Activated T-cell treated with anti-CD3 and anti-CD28 coated beads, Interleukin-2, amount 50 U/mL, for 24 hours (primary cell): ENCODE measurements at regions not wholly inside any gene's neighbourhood (a gene's known extent, or its start where the extent isn't known, plus 50 kb on each side); places are given as distances from the start of the nearest gene placed in this dataset.

Source experiments
- DNase-seq: peaks from one replicate; pipeline ENCODE4 v3.0.0-alpha.2; 2020
- H3K27ac Mint-ChIP-seq: 2 replicates; pipeline ENCODE4 v1.8.0; 2020; ENCODE audit warnings: mild to moderate bottlenecking, mixed read lengths
- H3K27me3 Mint-ChIP-seq: 2 replicates; pipeline ENCODE4 v1.8.0; 2020; ENCODE audit warnings: mixed read lengths
- H3K36me3 Mint-ChIP-seq: 2 replicates; pipeline ENCODE4 v1.8.0; 2020; ENCODE audit warnings: low read depth, mixed read lengths
- H3K4me1 Mint-ChIP-seq: 2 replicates; pipeline ENCODE4 v1.8.0; 2020; ENCODE audit warnings: low read depth, mixed read lengths
- H3K4me3 Mint-ChIP-seq: 2 replicates; pipeline ENCODE4 v1.8.0; 2020; ENCODE audit warnings: mild to moderate bottlenecking, moderate library complexity, mixed read lengths
- H3K9me3 Mint-ChIP-seq: 2 replicates; pipeline ENCODE4 v1.8.0; 2020; ENCODE audit warnings: mixed read lengths

DNA sequence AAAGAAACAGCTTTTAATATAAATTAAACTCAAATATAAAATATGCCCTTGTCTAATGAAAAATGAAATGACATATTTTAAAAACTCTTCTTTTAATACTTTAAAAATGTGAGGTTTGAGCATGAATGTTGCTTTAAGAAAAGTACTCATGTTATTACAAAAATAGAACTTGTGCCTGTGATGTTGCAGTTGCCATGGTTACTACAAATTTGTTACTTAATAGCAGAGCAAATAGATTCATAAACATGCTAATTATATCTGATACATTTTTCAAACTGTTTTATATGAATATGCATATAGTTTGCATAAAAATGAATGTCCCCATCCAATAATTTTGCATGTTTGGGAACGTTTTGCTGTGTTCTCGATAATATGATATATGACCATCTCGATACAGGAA, 152.3 kb upstream of the DPYD start:
- Mint-ChIP-seq H3K27ac (no peak overlapping the region), H3K4me1 (peaks cover 2% of the 10 kb centered on the region), H3K4me3 (no peak overlapping the region), H3K9me3 (no peaks in the 10 kb centered on the region), H3K36me3 (no peaks in the 10 kb centered on the region), H3K27me3 (peaks cover 2% of the 10 kb centered on the region)
- no peak for DNase-seq

GRCh38 chr1:98072047-98072446, 151.2 kb upstream of the DPYD start:
- no peak for DNase-seq
- H3K4me3 Mint-ChIP-seq, result no peak overlapping the region
- H3K9me3 Mint-ChIP-seq, result no peaks in the 10 kb centered on the region
- H3K27me3 Mint-ChIP-seq, result peaks cover 5% of the 10 kb centered on the region
- H3K36me3 Mint-ChIP-seq, result no peaks in the 10 kb centered on the region
- H3K4me1 Mint-ChIP-seq, result peaks cover 2% of the 10 kb centered on the region
- no peak overlapping the region for H3K27ac Mint-ChIP-seq

GRCh38 chr1:98068016-98068415, 147.2 kb upstream of the DPYD start:
- Mint-ChIP-seq H3K27me3 (peaks cover 14% of the 10 kb centered on the region), H3K36me3 (no peaks in the 10 kb centered on the region), H3K9me3 (no peaks in the 10 kb centered on the region), H3K27ac (no peak overlapping the region), H3K4me1 (no peaks in the 10 kb centered on the region), H3K4me3 (no peak overlapping the region)
- no peak for DNase-seq

DNA sequence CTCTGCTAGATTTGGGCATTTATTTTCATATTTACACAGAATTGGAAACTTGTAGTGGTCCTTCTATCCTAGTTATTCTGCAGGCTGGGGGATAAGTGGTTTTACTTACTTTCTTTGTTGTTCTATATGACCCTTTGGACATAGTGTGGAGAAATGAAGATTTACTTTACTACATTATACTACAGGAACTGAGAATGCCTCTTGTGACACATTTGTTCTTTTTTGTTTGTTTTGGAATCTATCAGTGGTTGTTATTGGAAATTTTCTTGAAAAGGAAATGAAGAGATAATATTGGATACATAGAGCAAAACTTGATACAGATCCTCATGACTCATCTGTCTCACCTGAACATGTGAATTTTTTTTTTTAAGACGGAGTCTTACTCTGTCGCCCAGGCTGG, 146.1 kb upstream of the DPYD start:
- no peaks in the 10 kb centered on the region for H3K9me3 Mint-ChIP-seq
- no peak for DNase-seq
- no peaks in the 10 kb centered on the region for H3K36me3 Mint-ChIP-seq

GRCh38 chr1:98059620-98060019, 138.8 kb upstream of the DPYD start:
- H3K9me3 Mint-ChIP-seq, result no peaks in the 10 kb centered on the region
- no peak for DNase-seq

More for the DNA sequence above, 146.1 kb upstream of the DPYD start:
- H3K4me1 Mint-ChIP-seq, result no peaks in the 10 kb centered on the region
- H3K4me3 Mint-ChIP-seq, result no peak overlapping the region
- H3K27me3 Mint-ChIP-seq, result peaks cover 19% of the 10 kb centered on the region
- H3K27ac Mint-ChIP-seq, result no peak overlapping the region

DNA sequence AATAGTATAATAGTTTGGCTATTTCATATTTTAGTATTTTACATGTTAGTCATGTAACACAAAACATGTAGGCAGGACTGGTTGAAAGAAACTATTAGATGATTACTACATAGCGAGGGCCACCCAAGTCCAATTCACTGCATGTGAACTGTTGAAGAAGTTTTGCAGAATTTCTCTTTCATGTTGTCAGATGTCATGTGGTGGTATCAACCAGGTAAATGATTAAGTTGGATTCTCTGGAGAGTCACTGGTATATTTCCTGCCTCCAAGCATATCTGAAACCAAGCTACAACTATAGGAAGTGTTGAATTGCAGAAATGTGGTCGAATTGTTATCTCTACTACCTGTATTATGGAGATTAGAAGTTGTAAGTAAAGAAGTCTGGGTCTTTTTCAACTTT, 137.8 kb upstream of the DPYD start:
- Mint-ChIP-seq H3K36me3 (no peaks in the 10 kb centered on the region), H3K4me3 (no peak overlapping the region), H3K4me1 (peaks cover 3% of the 10 kb centered on the region), H3K27ac (no peak overlapping the region), H3K9me3 (no peaks in the 10 kb centered on the region), H3K27me3 (peaks cover 63% of the 10 kb centered on the region)
- no peak for DNase-seq

More at GRCh38 chr1:98059620-98060019, 138.8 kb upstream of the DPYD start:
- H3K4me3 Mint-ChIP-seq, result no peak overlapping the region
- no peaks in the 10 kb centered on the region for H3K4me1 Mint-ChIP-seq
- H3K27me3 Mint-ChIP-seq, result peaks cover 54% of the 10 kb centered on the region
- H3K36me3 Mint-ChIP-seq, result no peaks in the 10 kb centered on the region
- no peak overlapping the region for H3K27ac Mint-ChIP-seq

DNA sequence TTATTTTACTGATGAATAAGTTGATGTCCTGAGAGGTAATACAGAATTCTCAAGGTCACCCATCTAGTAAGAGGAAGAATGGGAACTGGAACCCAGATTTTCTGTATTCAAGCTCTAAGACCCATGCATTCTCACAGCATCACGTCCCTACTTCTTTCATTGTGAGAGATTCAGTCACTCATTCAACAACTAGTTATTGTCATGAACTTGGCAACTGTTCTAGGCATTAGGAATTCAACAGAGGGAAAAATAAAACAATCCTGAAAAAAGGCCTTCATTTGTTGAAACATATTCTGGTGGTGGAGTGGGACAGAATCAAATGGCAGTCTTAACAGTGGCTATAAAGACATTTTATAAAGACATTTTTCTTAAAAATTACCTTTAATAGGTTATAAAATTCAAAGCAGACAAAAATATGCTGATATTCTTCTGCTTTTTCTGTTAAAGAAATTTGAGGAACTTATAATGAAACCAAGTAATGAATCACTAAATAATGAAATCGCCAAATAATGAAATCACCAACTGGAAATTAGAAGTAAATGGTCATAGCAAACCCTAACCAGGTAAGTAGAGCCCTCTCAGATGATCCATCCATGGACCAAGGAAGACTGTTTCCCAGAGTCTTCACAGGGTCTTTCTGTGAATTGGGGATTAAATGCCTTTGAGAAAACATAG, 136.5 kb upstream of the DPYD start:
- Mint-ChIP-seq H3K4me3 (no peak overlapping the region), H3K4me1 (peaks cover 15% of the 10 kb centered on the region), H3K9me3 (no peaks in the 10 kb centered on the region), H3K27me3 (peaks cover 71% of the 10 kb centered on the region), H3K27ac (no peak overlapping the region), H3K36me3 (no peaks in the 10 kb centered on the region)
- no peak for DNase-seq

- Mint-ChIP-seq H3K9me3 (no peaks in the 10 kb centered on the region), H3K27ac (no peak overlapping the region), H3K4me3 (no peak overlapping the region), H3K27me3 (peaks cover 73% of the 10 kb centered on the region), H3K4me1 (peaks cover 15% of the 10 kb centered on the region), H3K36me3 (no peaks in the 10 kb centered on the region)
- DNase-seq, result no peak
Observed at GRCh38 chr1:98056781-98057180, 135.9 kb upstream of the DPYD start.

GRCh38 chr1:98055457-98055856, 134.6 kb upstream of the DPYD start:
- Mint-ChIP-seq H3K9me3 (no peaks in the 10 kb centered on the region), H3K36me3 (no peaks in the 10 kb centered on the region), H3K4me3 (no peak overlapping the region)

GRCh38 chr1:98054786-98055185, 134.0 kb upstream of the DPYD start:
- H3K4me1 Mint-ChIP-seq, result peaks cover 15% of the 10 kb centered on the region
- H3K27ac Mint-ChIP-seq, result no peak overlapping the region
- no peak overlapping the region for H3K4me3 Mint-ChIP-seq
- no peak for DNase-seq
- H3K27me3 Mint-ChIP-seq, result peaks cover 84% of the 10 kb centered on the region
- no peaks in the 10 kb centered on the region for H3K9me3 Mint-ChIP-seq
- no peaks in the 10 kb centered on the region for H3K36me3 Mint-ChIP-seq

More at GRCh38 chr1:98055457-98055856, 134.6 kb upstream of the DPYD start:
- DNase-seq, result no peak
- Mint-ChIP-seq H3K4me1 (peaks cover 15% of the 10 kb centered on the region), H3K27ac (no peak overlapping the region), H3K27me3 (peaks cover 81% of the 10 kb centered on the region)

- Mint-ChIP-seq H3K4me1 (peaks cover 18% of the 10 kb centered on the region), H3K36me3 (no peaks in the 10 kb centered on the region), H3K4me3 (peak overlapping the region; percentile 6), H3K27me3 (peaks cover 85% of the 10 kb centered on the region), H3K27ac (no peak overlapping the region), H3K9me3 (no peaks in the 10 kb centered on the region)
- DNase-seq, result no peak
Observed at GRCh38 chr1:98054367-98054701, 133.5 kb upstream of the DPYD start.

DNA sequence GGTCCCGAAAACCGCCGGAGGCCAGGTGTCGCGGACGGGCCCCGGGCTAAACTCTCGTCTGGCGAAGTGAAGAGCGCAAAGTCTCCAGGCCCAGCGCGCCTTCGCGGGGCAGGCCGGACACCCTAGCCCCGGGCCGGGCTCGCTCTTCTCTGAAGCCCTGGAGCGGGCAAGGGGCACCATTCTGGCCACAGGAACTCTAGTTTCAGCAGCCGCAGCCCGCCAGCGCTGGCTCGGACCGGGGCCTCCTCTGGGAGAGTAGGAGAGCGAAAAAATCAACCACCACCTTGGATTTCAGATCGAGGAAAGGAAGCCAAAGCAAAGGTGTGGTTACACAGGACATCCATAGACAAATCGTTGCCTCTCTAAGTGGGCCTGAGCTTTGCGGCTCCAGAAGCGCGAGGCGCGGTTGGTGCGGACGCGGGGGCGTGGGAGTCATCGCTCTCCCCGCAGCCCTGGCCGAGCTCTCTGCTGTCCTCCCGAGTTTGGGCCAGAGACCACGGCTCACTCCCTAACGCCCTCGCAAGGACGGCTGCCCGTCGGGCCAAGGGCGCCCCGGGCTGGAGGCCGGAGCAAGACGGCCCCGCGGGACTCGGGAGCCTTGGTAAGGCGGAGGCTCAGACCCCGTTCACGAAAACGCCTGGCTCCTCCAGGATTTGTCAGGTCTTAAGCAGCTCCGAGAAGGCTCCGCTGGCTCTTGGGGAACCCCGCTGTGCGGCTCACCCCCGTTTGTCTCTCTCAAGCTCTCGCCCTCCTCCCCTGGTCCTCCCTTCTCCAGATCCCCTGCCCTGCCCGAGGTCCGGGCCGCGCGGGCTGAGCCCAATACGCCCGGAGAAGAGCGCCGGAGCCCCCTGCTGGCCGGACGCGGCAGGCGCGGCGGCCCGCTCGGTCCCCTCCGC, 132.9 kb upstream of the DPYD start:
- peak; percentile 79 for DNase-seq
- H3K4me1 Mint-ChIP-seq, result peaks cover 24% of the 10 kb centered on the region
- H3K27ac Mint-ChIP-seq, result no peak overlapping the region
- H3K4me3 Mint-ChIP-seq, result peak overlapping the region; percentile 74
- no peaks in the 10 kb centered on the region for H3K36me3 Mint-ChIP-seq
- H3K9me3 Mint-ChIP-seq, result no peaks in the 10 kb centered on the region
- peaks cover 91% of the 10 kb centered on the region for H3K27me3 Mint-ChIP-seq

DNA sequence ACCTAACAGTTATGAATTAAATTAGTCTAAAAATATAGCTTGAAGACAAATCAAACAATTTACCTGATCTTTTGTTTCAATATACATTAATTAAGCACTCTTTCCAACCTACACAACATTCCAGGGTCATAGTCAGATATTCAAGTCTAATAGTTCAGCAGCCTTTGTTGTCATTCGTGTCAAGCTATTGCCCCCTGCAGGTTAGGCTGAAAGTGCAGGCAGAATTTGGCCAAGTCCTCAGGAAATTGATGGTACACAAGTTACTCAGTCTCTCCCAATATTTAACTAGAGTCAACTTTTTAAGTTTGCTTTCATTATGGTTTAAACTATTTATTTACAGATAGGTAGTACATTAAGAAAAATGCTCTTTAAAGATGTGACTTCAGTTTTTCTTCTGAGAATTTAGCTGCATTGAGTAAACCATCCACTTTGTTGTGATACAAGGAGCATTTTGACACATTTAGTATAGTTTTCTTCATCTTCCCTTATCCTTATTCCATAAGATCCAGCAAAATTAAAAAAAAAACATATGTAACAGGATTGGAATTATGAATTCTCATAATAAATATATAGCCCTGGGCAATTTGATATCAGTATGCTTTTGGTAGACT, 130.3 kb upstream of the DPYD start:
- Mint-ChIP-seq H3K36me3 (no peaks in the 10 kb centered on the region), H3K4me1 (peaks cover 35% of the 10 kb centered on the region), H3K4me3 (no peak overlapping the region), H3K9me3 (no peaks in the 10 kb centered on the region), H3K27ac (no peak overlapping the region), H3K27me3 (peaks cover 95% of the 10 kb centered on the region)
- DNase-seq, result peak; percentile 78

GRCh38 chr1:98049370-98050135, 128.7 kb upstream of the DPYD start:
- Mint-ChIP-seq H3K4me3 (peak overlapping the region; percentile 39), H3K9me3 (no peaks in the 10 kb centered on the region), H3K27me3 (peaks cover 92% of the 10 kb centered on the region), H3K4me1 (peaks cover 44% of the 10 kb centered on the region), H3K36me3 (no peaks in the 10 kb centered on the region), H3K27ac (no peak overlapping the region)
- DNase-seq, result no peak
